Suprapubic skin (tissue), 4 donors: ENCODE measurements at regions not wholly inside any gene's neighbourhood (a gene's known extent, or its start where the extent isn't known, plus 50 kb on each side); places are given as distances from the start of the nearest gene placed in this dataset.
"Not testable (repeated sequence)": the region's sequence is repeated elsewhere in the genome, so short reads cannot be mapped to it uniquely, and the experiment has no call there.

ENCODE experiments used
- DNase-seq, 2 donors: peaks; one replicate each; pipeline ENCODE4 v3.0.0-alpha.2; 2019; ENCODE audit warnings: low spot score in 2 of 2
- H3K27ac ChIP-seq: fragments of 200-600 bp; sonication (generic); one replicate; pipeline ENCODE4 v1.5.1; 2019
- H3K27me3 ChIP-seq: fragments of 200-600 bp; sonication (generic); one replicate; pipeline ENCODE4 v1.5.1; 2019
- H3K36me3 ChIP-seq: fragments of 200-600 bp; sonication (generic); one replicate; pipeline ENCODE4 v1.5.1; 2019
- H3K4me1 ChIP-seq: fragments of 200-600 bp; sonication (generic); one replicate; pipeline ENCODE4 v1.5.1; 2019
- H3K4me3 ChIP-seq: fragments of 200-600 bp; sonication (generic); one replicate; pipeline ENCODE4 v1.5.1; 2019; ENCODE audit warnings: mild to moderate bottlenecking
- H3K9me3 ChIP-seq: fragments of 200-600 bp; sonication (generic); one replicate; pipeline ENCODE4 v1.5.1; 2019
- EP300 ChIP-seq: sonication (generic); formaldehyde crosslinking; IDR thresholded peaks from one replicate; pipeline ENCODE4 v1.6.1; 2017; ENCODE audit warnings: antibody characterized with exemption
- POLR2A ChIP-seq, 2 donors: fragments of 450-650 bp; IDR thresholded peaks; one replicate each; pipeline ENCODE4 v1.6.1; 2017; ENCODE audit warnings: antibody characterized with exemption in 2 of 2, mild to moderate bottlenecking in 2 of 2, moderate library complexity in 2 of 2
- POLR2AphosphoS5 ChIP-seq, 3 donors: sonication (generic); formaldehyde crosslinking; IDR thresholded peaks; one replicate each; pipeline ENCODE4 v1.6.1; 2017; ENCODE audit warnings: antibody characterized with exemption in 3 of 3
- WGBS: methylation state at CpG from one replicate; pipeline ENCODE4 v1.1.5; 2018; 5-methylcytosine and 5-hydroxymethylcytosine counted together
- TF ChIP-seq, protein P1 (sequence below), 2 donors: fragments of 200-600 bp in 1 of 2; fragments of 450-650 bp in 1 of 2; sonication (generic) in 1 of 2; IDR thresholded peaks; one replicate each; pipeline ENCODE4 v1.5.1; 2016 to 2019; ENCODE audit warnings: antibody characterized with exemption in 2 of 2, mild to moderate bottlenecking in 1 of 2, moderate library complexity in 1 of 2

DNA sequence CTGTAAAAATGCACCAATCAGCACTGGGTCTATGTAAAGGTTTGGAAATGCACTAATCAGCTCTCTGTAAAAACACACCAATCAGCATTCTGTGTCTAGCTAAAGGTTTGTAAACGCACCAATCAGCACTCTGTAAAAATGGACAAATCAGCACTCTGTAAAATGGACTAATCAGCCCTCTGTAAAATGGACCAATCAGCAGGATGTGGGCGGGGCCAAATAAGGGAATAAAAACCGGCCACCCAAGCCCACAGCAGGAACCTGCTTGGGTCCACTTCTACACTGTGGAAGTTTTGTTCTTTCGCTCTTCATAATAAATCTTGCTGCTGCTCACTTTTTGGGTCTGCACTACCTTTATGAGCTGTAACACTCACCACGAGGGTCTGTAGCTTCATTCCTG is 101.0 kb downstream of the SMC2 start:
- not testable (repeated sequence) for H3K27ac ChIP-seq, DNase-seq, H3K4me3 ChIP-seq, H3K9me3 ChIP-seq, H3K27me3 ChIP-seq, H3K4me1 ChIP-seq, H3K36me3 ChIP-seq
- WGBS = 76% methylated on average over 5 of the region's 5 CpGs

DNA sequence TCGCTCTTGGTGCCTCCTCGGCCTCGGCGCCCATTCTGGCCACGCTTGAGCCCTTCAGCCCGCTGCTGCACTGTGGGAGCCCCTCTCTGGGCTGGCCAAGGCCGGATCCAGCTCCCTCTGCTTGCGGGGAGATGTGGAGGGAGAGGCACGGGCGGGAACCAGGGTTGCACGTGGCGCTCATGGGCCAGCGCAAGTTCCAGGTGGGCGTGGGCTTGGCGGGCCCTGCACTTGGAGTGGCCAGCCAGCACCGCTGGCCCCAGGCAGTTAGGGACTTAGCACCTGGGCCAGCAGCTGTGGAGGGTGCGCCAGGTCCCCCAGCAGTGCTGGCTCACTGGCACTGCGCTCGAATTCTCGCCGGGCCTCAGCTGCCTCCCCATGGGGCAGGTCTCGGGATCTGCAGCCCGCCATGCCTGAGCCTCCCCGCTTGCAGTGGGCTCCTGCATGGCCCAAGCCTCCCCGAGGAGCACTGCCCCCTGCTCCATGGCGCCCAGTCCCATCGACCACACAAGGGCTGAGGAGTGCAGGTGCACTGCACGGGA is 106.4 kb downstream of the SMC2 start:
- H3K4me3 ChIP-seq = no peak overlapping the region
- TF ChIP-seq POLR2A (IDR thresholded peaks at IDR 0.05) (no peak), EP300 (no peak), POLR2AphosphoS5 (IDR thresholded peaks at IDR 0.05) (no peak)
- TF ChIP-seq, protein P1, sequence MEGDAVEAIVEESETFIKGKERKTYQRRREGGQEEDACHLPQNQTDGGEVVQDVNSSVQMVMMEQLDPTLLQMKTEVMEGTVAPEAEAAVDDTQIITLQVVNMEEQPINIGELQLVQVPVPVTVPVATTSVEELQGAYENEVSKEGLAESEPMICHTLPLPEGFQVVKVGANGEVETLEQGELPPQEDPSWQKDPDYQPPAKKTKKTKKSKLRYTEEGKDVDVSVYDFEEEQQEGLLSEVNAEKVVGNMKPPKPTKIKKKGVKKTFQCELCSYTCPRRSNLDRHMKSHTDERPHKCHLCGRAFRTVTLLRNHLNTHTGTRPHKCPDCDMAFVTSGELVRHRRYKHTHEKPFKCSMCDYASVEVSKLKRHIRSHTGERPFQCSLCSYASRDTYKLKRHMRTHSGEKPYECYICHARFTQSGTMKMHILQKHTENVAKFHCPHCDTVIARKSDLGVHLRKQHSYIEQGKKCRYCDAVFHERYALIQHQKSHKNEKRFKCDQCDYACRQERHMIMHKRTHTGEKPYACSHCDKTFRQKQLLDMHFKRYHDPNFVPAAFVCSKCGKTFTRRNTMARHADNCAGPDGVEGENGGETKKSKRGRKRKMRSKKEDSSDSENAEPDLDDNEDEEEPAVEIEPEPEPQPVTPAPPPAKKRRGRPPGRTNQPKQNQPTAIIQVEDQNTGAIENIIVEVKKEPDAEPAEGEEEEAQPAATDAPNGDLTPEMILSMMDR (IDR thresholded peaks at IDR 0.05) = no peak
- WGBS = 87% methylated on average over 15 of the region's 28 CpGs
- no peaks in the 10 kb centered on the region for H3K27me3 ChIP-seq
- peak in 1 of 2 donors; percentile 71 for DNase-seq
- H3K36me3 ChIP-seq = no peaks in the 10 kb centered on the region
- no peaks in the 10 kb centered on the region for H3K9me3 ChIP-seq
- H3K27ac ChIP-seq = no peak overlapping the region
- H3K4me1 ChIP-seq = no peaks in the 10 kb centered on the region

DNA sequence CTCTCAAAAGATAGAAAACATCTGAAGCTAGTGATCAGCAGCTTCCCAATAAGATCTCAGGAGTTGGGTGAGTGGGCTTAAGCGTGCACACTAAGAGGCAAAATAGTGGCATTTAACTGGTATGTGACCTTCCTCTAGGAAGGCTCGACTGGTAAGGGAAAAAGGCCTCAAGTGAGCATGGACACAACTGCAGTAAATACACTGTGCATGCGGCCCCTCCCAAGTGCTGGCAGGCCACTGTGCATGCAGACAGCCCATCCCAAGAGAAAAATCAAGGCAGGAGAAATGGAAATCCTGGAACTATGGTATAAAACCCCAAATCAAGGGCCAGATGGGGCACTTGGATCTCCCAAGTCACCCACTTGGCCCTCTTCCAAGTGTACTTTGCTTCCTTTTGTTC is 112.7 kb downstream of the SMC2 start:
- Histone ChIP-seq H3K9me3 (no peaks in the 10 kb centered on the region), H3K27me3 (no peaks in the 10 kb centered on the region), H3K4me3 (no peak overlapping the region), H3K36me3 (no peaks in the 10 kb centered on the region), H3K27ac (no peak overlapping the region), H3K4me1 (no peaks in the 10 kb centered on the region)
- TF ChIP-seq EP300 (no peak), POLR2A (IDR thresholded peaks at IDR 0.05) (no peak), POLR2AphosphoS5 (IDR thresholded peaks at IDR 0.05) (no peak)
- TF ChIP-seq, protein P1 (IDR thresholded peaks at IDR 0.05) = no peak
- no peak for DNase-seq
- WGBS = 67% methylated on average over 3 of the region's 3 CpGs

DNA sequence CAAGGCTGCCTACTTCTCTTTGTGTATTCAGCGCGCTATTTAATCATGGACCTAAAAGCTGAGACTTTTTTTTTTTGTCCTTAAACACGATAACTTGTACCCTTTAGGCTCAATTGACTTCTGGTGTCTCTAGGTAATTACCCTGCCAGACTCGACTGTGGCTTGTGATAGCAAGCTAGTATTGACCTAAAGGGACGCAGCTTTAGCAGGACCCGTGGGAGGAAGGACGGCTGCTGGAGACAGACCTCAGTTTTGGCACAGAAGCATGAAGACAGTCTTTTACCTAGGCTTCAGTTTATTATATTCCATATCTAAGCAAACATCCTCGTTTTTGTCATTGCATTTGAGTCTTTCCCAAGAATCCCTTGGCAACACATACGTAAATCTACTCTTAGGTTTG is 115.3 kb downstream of the SMC2 start:
- 81% methylated on average over 9 of the region's 9 CpGs for WGBS
- no peak overlapping the region for H3K27ac ChIP-seq
- H3K36me3 ChIP-seq = no peaks in the 10 kb centered on the region
- H3K27me3 ChIP-seq = no peaks in the 10 kb centered on the region
- H3K4me1 ChIP-seq = no peaks in the 10 kb centered on the region
- no peak overlapping the region for H3K4me3 ChIP-seq
- no peak for DNase-seq
- TF ChIP-seq, protein P1 (IDR thresholded peaks at IDR 0.05) = no peak
- TF ChIP-seq EP300 = no peak
- TF ChIP-seq POLR2AphosphoS5 (IDR thresholded peaks at IDR 0.05) = no peak
- no peak for TF ChIP-seq POLR2A (IDR thresholded peaks at IDR 0.05)
- peaks cover 5% of the 10 kb centered on the region for H3K9me3 ChIP-seq

DNA sequence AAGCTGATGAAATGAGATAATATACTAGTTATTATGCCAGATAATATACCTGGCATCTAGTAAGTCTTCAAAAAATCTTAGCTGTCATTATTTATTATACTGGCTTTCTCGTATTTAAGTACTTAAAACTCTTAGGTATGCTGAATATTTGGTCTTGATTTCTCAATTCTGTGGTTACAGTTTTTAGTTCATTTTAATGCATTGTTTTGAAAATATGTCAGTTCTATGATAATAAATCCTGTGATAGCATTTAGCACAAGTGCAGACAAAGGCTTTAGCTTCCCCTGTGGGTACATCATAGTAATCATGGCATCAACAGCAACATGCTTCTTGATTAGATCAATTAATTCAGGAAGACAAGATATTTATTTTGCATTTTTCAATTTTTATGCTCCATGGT is 133.0 kb downstream of the SMC2 start:
- no peaks in the 10 kb centered on the region for H3K9me3 ChIP-seq
- TF ChIP-seq EP300 (no peak), POLR2AphosphoS5 (IDR thresholded peaks at IDR 0.05) (no peak), POLR2A (IDR thresholded peaks at IDR 0.05) (no peak)
- TF ChIP-seq, protein P1 (IDR thresholded peaks at IDR 0.05) = no peak
- no peaks in the 10 kb centered on the region for H3K4me1 ChIP-seq
- WGBS = 57% methylated on average over 1 of the region's 1 CpG
- H3K27me3 ChIP-seq = no peaks in the 10 kb centered on the region
- no peak for DNase-seq
- H3K36me3 ChIP-seq = no peaks in the 10 kb centered on the region
- H3K4me3 ChIP-seq = no peak overlapping the region
- H3K27ac ChIP-seq = no peak overlapping the region

DNA sequence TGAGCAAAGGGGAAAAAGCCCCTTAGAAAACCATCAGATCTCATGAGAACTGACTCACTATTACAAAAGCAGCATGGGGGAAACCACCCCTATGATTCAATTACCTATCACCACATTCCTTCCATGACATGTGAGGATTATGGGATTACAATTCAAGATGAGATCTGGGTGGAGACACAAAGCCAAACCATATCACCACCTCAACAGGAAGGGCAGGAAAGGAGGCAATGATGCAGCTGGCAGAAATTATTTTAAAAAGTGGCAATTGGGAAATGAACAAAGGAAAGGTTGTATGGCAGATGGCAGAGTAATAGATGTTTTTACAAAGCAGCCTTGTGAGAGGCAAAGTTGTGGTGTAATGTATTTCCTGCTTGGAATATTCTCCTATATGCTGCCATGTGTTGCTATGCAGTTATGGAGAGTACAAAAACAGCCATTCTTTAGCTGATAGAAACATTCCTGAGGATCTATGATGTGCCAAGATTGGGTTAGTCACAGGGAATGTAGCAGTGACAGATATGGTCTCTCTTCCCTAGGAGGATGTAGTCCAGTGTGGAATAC is 138.8 kb downstream of the SMC2 start:
- DNase-seq = no peak
- Histone ChIP-seq H3K4me3 (no peak overlapping the region), H3K36me3 (no peaks in the 10 kb centered on the region), H3K9me3 (no peaks in the 10 kb centered on the region), H3K4me1 (no peaks in the 10 kb centered on the region), H3K27ac (no peak overlapping the region), H3K27me3 (no peaks in the 10 kb centered on the region)
- TF ChIP-seq, protein P1 (IDR thresholded peaks at IDR 0.05) = no peak
- TF ChIP-seq EP300 (no peak), POLR2AphosphoS5 (IDR thresholded peaks at IDR 0.05) (no peak), POLR2A (IDR thresholded peaks at IDR 0.05) (no peak)
